IMR-90 (cell line): ENCODE measurements at regions not wholly inside any gene's neighbourhood (a gene's known extent, or its start where the extent isn't known, plus 50 kb on each side); places are given as distances from the start of the nearest gene placed in this dataset.
"Not testable (repeated sequence)": the region's sequence is repeated elsewhere in the genome, so short reads cannot be mapped to it uniquely, and the experiment has no call there.

Source experiments
- ATAC-seq: fragments of 200-7000 bp; cut with Tn5 transposase; 2 replicates; pipeline ENCODE4 v1.9.1; 2020; ENCODE audit warnings: low read depth, mild to moderate bottlenecking, moderate library complexity
- BruUV-seq: library from RNA; stranded (reverse); fragments of 400-500 nt; replicated peaks from 2 replicates; lab custom pipeline; 2021; lab: Mats Ljungman, UMichigan
- CTCF ChIA-PET: fragments of 300-600 bp; formaldehyde crosslinking; extraction: SDS; loops from one replicate; lab custom pipeline; 2021; ENCODE audit warnings: antibody characterized with exemption; lab: Yijun Ruan, JAX
- POLR2A ChIA-PET: fragments of 300-600 bp; sonication (Branson Sonifier 250); formaldehyde crosslinking; loops from one replicate; lab custom pipeline; 2022; ENCODE audit warnings: antibody characterized with exemption; ENCODE audit not compliant: unreplicated experiment; lab: Charles Lee
- DNase-seq: peaks from one replicate; pipeline ENCODE4 v3.0.0; 2013
- H2AFZ ChIP-seq: replicated peaks from 2 replicates; pipeline ENCODE3; 2013; ENCODE audit warnings: low read length, mild to moderate bottlenecking; ENCODE audit not compliant: poor library complexity
- H2AK5ac ChIP-seq: 2 replicates; pipeline ENCODE4 v1.6.1; 2013; ENCODE audit warnings: low read depth, low read length, inconsistent platforms
- H2AK9ac ChIP-seq: replicated peaks from 2 replicates; pipeline ENCODE3; 2013; ENCODE audit warnings: mild to moderate bottlenecking, low read depth, low read length, moderate library complexity; ENCODE audit not compliant: poor library complexity
- H2BK120ac ChIP-seq: 2 replicates; pipeline ENCODE4 v1.6.1; 2013; ENCODE audit warnings: low read depth, low read length, inconsistent platforms
- H2BK15ac ChIP-seq: 3 replicates; pipeline ENCODE4 v1.6.1; 2013; ENCODE audit warnings: low read depth, low read length, inconsistent platforms
- H2BK20ac ChIP-seq: 2 replicates; pipeline ENCODE4 v1.6.1; 2013; ENCODE audit warnings: low read depth, mild to moderate bottlenecking, inconsistent platforms, low read length, moderate library complexity
- H2BK5ac ChIP-seq: 2 replicates; pipeline ENCODE4 v1.6.1; 2013; ENCODE audit warnings: mild to moderate bottlenecking, low read depth, low read length, inconsistent platforms; ENCODE audit not compliant: poor library complexity, severe bottlenecking
- H3K14ac ChIP-seq: replicated peaks from 2 replicates; pipeline ENCODE4 v1.6.1; 2013; ENCODE audit warnings: low read depth, low read length, inconsistent platforms
- H3K18ac ChIP-seq: 2 replicates; pipeline ENCODE4 v1.6.1; 2013; ENCODE audit warnings: low read depth, low read length, control low read depth
- H3K23ac ChIP-seq: 2 replicates; pipeline ENCODE4 v1.6.1; 2013; ENCODE audit warnings: low read depth, low read length, inconsistent platforms
- H3K27ac ChIP-seq: 2 replicates; pipeline ENCODE4 v1.5.1; 2013; ENCODE audit warnings: mild to moderate bottlenecking, control low read depth, low read length; ENCODE audit not compliant: insufficient read depth
- H3K27me3 ChIP-seq: 2 replicates; pipeline ENCODE4 v1.6.1; 2013; ENCODE audit warnings: low read length; ENCODE audit not compliant: control insufficient read depth, insufficient read depth
- H3K36me3 ChIP-seq: 2 replicates; pipeline ENCODE4 v1.6.1; 2013; ENCODE audit warnings: low read length, mixed read lengths; ENCODE audit not compliant: control insufficient read depth, insufficient read depth
- H3K4ac ChIP-seq: 2 replicates; pipeline ENCODE4 v1.6.1; 2013; ENCODE audit warnings: low read depth, low read length, inconsistent platforms
- H3K4me1 ChIP-seq: 2 replicates; pipeline ENCODE4 v1.6.1; 2013; ENCODE audit warnings: low read length, mixed read lengths; ENCODE audit not compliant: control insufficient read depth, insufficient read depth
- H3K4me2 ChIP-seq: 2 replicates; pipeline ENCODE4 v1.6.1; 2013; ENCODE audit warnings: low read depth, mild to moderate bottlenecking, control low read depth, low read length, moderate library complexity
- H3K4me3 ChIP-seq: 2 replicates; pipeline ENCODE4 v1.5.1; 2013; ENCODE audit warnings: low read depth, mild to moderate bottlenecking, control low read depth, low read length, moderate library complexity; ENCODE audit not compliant: insufficient read depth
- H3K56ac ChIP-seq: 2 replicates; pipeline ENCODE4 v1.6.1; 2013; ENCODE audit warnings: low read length, inconsistent platforms; ENCODE audit not compliant: insufficient read depth; ENCODE audit errors: extremely low read depth
- H3K79me1 ChIP-seq, 2 experiments: 2 replicates each; pipeline ENCODE4 v1.6.1; 2013; ENCODE audit warnings: low read length in 2 of 2, inconsistent platforms in 1 of 2, low read depth in 1 of 2
- H3K9ac ChIP-seq: 2 replicates; pipeline ENCODE4 v1.6.1; 2013; ENCODE audit warnings: low read depth, low read length, control low read depth
- H3K9me1 ChIP-seq: 2 replicates; pipeline ENCODE4 v1.6.1; 2013; ENCODE audit warnings: low read length, inconsistent platforms; ENCODE audit not compliant: insufficient read depth
- H3K9me3 ChIP-seq: 2 replicates; pipeline ENCODE4 v1.6.1; 2013; ENCODE audit warnings: low read length; ENCODE audit not compliant: control insufficient read depth, insufficient read depth
- H4K20me1 ChIP-seq: 2 replicates; pipeline ENCODE4 v1.6.1; 2013; ENCODE audit warnings: low read length, inconsistent platforms; ENCODE audit not compliant: insufficient read depth
- H4K5ac ChIP-seq: 2 replicates; pipeline ENCODE4 v1.6.1; 2013; ENCODE audit warnings: mild to moderate bottlenecking, low read depth, low read length, control low read depth
- H4K8ac ChIP-seq, 2 experiments: 2 replicates each; pipeline ENCODE4 v1.6.1; 2013; ENCODE audit warnings: low read depth in 2 of 2, low read length in 2 of 2, control low read depth in 1 of 2, inconsistent platforms in 1 of 2
- H4K91ac ChIP-seq: 2 replicates; pipeline ENCODE4 v1.6.1; 2013; ENCODE audit warnings: low read depth, low read length, inconsistent platforms; ENCODE audit not compliant: insufficient read depth
- CEBPB ChIP-seq: IDR thresholded peaks from 2 replicates; pipeline ENCODE4 v1.6.1; 2012; ENCODE audit warnings: low read depth, low read length, improper control_type of control experiment
- FOS ChIP-seq: fragments of 150-350 bp; IDR thresholded peaks from 2 replicates; pipeline ENCODE4 v1.6.1; 2016; ENCODE audit warnings: low read depth, low read length
- WGBS, 2 experiments: methylation state at CpG; one replicate each; pipeline versions ENCODE4 v1.1.5 to v1.1.7; 2013; ENCODE audit warnings: missing lambda C conversion rate in 2 of 2; ENCODE audit not compliant: insufficient read length in 1 of 2; ENCODE audit errors: extremely low coverage in 2 of 2; 5-methylcytosine and 5-hydroxymethylcytosine counted together
- dilution Hi-C: fragments of 300-500 bp; cut with HindIII; formaldehyde crosslinking; loops from one replicate; pipeline ENCODE4 v1.14.3; 2018; ENCODE audit warnings: low sequenced_read_pairs; ENCODE audit not compliant: unreplicated experiment
- in situ Hi-C: fragments of 300-500 bp; cut with MboI; formaldehyde crosslinking; loops from 3 replicates; pipeline ENCODE4 v1.14.3; 2019; ENCODE audit warnings: low sequenced_read_pairs, inconsistent platforms, mixed read lengths
- intact Hi-C: fragments of 100-400 bp; cut with micrococcal nuclease; formaldehyde crosslinking; loops from 2 replicates; pipeline ENCODE4 v1.10.0; 2022

- in situ Hi-C loops (no loop called here), intact Hi-C loops (no loop called here), dilution Hi-C loops (no loop called here)
- Histone ChIP-seq H3K27me3 (no peaks in the 10 kb centered on the region; the same call in 1 of the 2 replicates), H2BK15ac (no peak overlapping the region), H4K20me1 (no peaks in the 10 kb centered on the region), H3K56ac (no peak overlapping the region), H3K79me1 (no peaks in the 10 kb centered on the region), H2BK20ac (no peak overlapping the region), H3K9ac (no peak overlapping the region), H4K8ac (no peak overlapping the region), H3K36me3 (no peaks in the 10 kb centered on the region), H2AK9ac (no peak overlapping the region), H3K9me1 (no peaks in the 10 kb centered on the region), H3K4ac (no peak overlapping the region), H2BK5ac (no peak overlapping the region), H3K4me3 (no peak overlapping the region), H2BK120ac (no peak overlapping the region), H3K27ac (no peak overlapping the region), H3K4me1 (no peaks in the 10 kb centered on the region), H2AK5ac (no peak overlapping the region), H3K23ac (no peak overlapping the region), H3K14ac (no peak overlapping the region), H2AFZ (no peak overlapping the region), H4K5ac (no peak overlapping the region), H4K91ac (no peak overlapping the region), H3K4me2 (no peak overlapping the region), H3K9me3 (no peaks in the 10 kb centered on the region), H3K18ac (no peak overlapping the region)
- WGBS, 2 experiments: no CpG with 5 or more reads among the region's 4 CpGs
- DNase-seq: no peak
- BruUV-seq: no TSS peak
- ChIA-PET POLR2A (no interaction called here), CTCF (no interaction called here)
- no peak for ATAC-seq
- TF ChIP-seq CEBPB: peak; percentile 19; the same call in 1 of the 2 replicates
- TF ChIP-seq FOS: no peak
These were observed 61.1 kb upstream of the CCL21 start for GRCh38 chr9:34771007-34771406.

GRCh38 chr9:34767087-34767486 lies 57.2 kb upstream of the CCL21 start:
- H3K4me2 ChIP-seq, H2AK5ac ChIP-seq, dilution Hi-C loops, H2BK120ac ChIP-seq, H4K5ac ChIP-seq, H3K9me1 ChIP-seq, H2AK9ac ChIP-seq, H3K4me3 ChIP-seq, H3K27me3 ChIP-seq, CTCF ChIA-PET, H3K27ac ChIP-seq, H2BK15ac ChIP-seq, H4K20me1 ChIP-seq, POLR2A ChIA-PET, H3K23ac ChIP-seq, H4K91ac ChIP-seq, H2BK5ac ChIP-seq, H3K9me3 ChIP-seq, ATAC-seq, H3K14ac ChIP-seq, H3K9ac ChIP-seq, H4K8ac ChIP-seq, H3K4me1 ChIP-seq, H3K18ac ChIP-seq, H2AFZ ChIP-seq, BruUV-seq, DNase-seq, H3K4ac ChIP-seq, in situ Hi-C loops, H3K56ac ChIP-seq, H2BK20ac ChIP-seq, H3K36me3 ChIP-seq, H3K79me1 ChIP-seq: not testable (repeated sequence)
- intact Hi-C loops: loop anchor here (10.0 kb wide), 1 partner anchor 308 kb away; the partner anchor contains the start of genes FANCG and VCP
- WGBS, 2 experiments: 0% methylated on average over 1 of the region's 9 CpGs; no CpG with 5 or more reads in 1 of the 2 experiments
